Adipocyte (in vitro differentiated cells): ENCODE measurements at regions not wholly inside any gene's neighbourhood (a gene's known extent, or its start where the extent isn't known, plus 50 kb on each side); places are given as distances from the start of the nearest gene placed in this dataset.
A peak's percentile ranks its signal among the peaks of the same experiment; 100 is the strongest.

Experiments used
- DNase-seq: peaks from one replicate; pipeline ENCODE4 v3.0.0-alpha.2; 2015; ENCODE audit warnings: low read depth
- H3K27me3 ChIP-seq: replicated peaks from 2 replicates; pipeline ENCODE4 v1.7.0; 2013; ENCODE audit warnings: mild to moderate bottlenecking, low read length, moderate library complexity; ENCODE audit not compliant: control insufficient read depth, insufficient read depth
- H3K36me3 ChIP-seq: 2 replicates; pipeline ENCODE4 v1.7.0; 2013; ENCODE audit warnings: low read length, mild to moderate bottlenecking, moderate library complexity; ENCODE audit not compliant: control insufficient read depth, insufficient read depth, severe bottlenecking
- H3K4me1 ChIP-seq: 2 replicates; pipeline ENCODE4 v1.7.0; 2013; ENCODE audit warnings: mild to moderate bottlenecking, low read length, moderate library complexity; ENCODE audit not compliant: control insufficient read depth, insufficient read depth
- H3K4me3 ChIP-seq: 2 replicates; pipeline ENCODE4 v1.7.0; 2013; ENCODE audit warnings: mild to moderate bottlenecking, low read length, moderate library complexity
- H3K9ac ChIP-seq: 2 replicates; pipeline ENCODE4 v1.7.0; 2013; ENCODE audit warnings: mild to moderate bottlenecking, low read length, moderate library complexity
- H3K9me3 ChIP-seq: 2 replicates; pipeline ENCODE4 v1.7.0; 2013; ENCODE audit warnings: mild to moderate bottlenecking, low read length, moderate library complexity; ENCODE audit not compliant: control insufficient read depth

DNA sequence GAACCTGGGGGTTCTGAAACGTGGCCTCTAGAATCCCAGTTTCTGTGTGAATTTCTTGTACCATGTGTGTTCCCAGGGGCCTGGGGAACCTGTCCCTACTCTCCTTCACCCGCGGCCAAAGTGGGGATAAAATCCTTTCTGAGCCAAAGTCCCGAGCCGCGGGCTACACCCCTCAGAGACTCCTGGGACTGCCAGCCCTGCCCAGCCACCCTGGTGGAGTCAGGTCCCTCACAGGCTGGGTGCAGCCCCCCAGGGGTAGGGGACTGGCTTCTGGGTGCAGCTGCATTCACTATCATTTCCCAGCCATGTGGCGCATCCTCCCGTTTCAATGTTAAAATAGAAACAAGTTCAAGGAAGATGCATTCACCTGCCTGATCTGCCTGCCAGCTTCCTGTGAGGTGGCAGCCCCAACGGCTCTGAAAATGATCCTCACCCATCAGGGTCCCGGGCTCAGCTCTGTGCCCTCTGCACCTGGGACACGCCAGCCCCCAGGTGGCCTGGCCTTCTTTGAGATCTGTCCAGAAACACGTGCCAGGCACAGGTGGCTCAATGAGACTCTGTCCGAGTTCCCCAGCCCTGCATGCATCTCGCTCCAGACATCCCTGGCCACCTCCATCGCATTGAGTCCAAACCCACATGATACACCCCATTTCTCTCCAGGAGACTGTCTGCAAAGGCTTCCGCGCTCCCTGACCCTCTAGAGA is 338.8 kb downstream of the CTTN start:
- H3K4me3 ChIP-seq, result no peak overlapping the region
- DNase-seq, result no peak
- no peaks in the 10 kb centered on the region for H3K4me1 ChIP-seq
- H3K9me3 ChIP-seq, result no peaks in the 10 kb centered on the region
- H3K27me3 ChIP-seq, result peaks cover 4% of the 10 kb centered on the region
- no peaks in the 10 kb centered on the region for H3K36me3 ChIP-seq
- H3K9ac ChIP-seq, result no peak overlapping the region

GRCh38 chr11:70737816-70738630 is 339.7 kb downstream of the CTTN start:
- H3K4me3 ChIP-seq, result no peak overlapping the region
- H3K27me3 ChIP-seq, result peaks cover 9% of the 10 kb centered on the region
- no peak for DNase-seq
- no peaks in the 10 kb centered on the region for H3K9me3 ChIP-seq
- no peaks in the 10 kb centered on the region for H3K36me3 ChIP-seq
- no peaks in the 10 kb centered on the region for H3K4me1 ChIP-seq
- no peak overlapping the region for H3K9ac ChIP-seq

GRCh38 chr11:70738661-70739060 is 340.3 kb downstream of the CTTN start:
- H3K9ac ChIP-seq, result no peak overlapping the region
- no peak overlapping the region for H3K4me3 ChIP-seq
- no peaks in the 10 kb centered on the region for H3K4me1 ChIP-seq
- no peak for DNase-seq
- no peaks in the 10 kb centered on the region for H3K36me3 ChIP-seq
- peaks cover 9% of the 10 kb centered on the region for H3K27me3 ChIP-seq
- H3K9me3 ChIP-seq, result no peaks in the 10 kb centered on the region

- Histone ChIP-seq H3K4me1 (no peaks in the 10 kb centered on the region), H3K9ac (no peak overlapping the region), H3K4me3 (no peak overlapping the region), H3K36me3 (no peaks in the 10 kb centered on the region), H3K27me3 (peaks cover 12% of the 10 kb centered on the region), H3K9me3 (no peaks in the 10 kb centered on the region)
- no peak for DNase-seq
These were observed 340.8 kb downstream of the CTTN start for GRCh38 chr11:70739091-70739490.

- Histone ChIP-seq H3K27me3 (peaks cover 12% of the 10 kb centered on the region), H3K9ac (no peak overlapping the region), H3K4me1 (no peaks in the 10 kb centered on the region), H3K4me3 (no peak overlapping the region), H3K9me3 (no peaks in the 10 kb centered on the region), H3K36me3 (no peaks in the 10 kb centered on the region)
- DNase-seq, result peak; percentile 2
These were observed 341.6 kb downstream of the CTTN start for GRCh38 chr11:70739811-70740487.

GRCh38 chr11:70740488-70740851 is 342.1 kb downstream of the CTTN start:
- Histone ChIP-seq H3K36me3 (no peaks in the 10 kb centered on the region), H3K9ac (no peak overlapping the region), H3K9me3 (no peaks in the 10 kb centered on the region), H3K4me1 (no peaks in the 10 kb centered on the region), H3K4me3 (no peak overlapping the region), H3K27me3 (peaks cover 12% of the 10 kb centered on the region)
- DNase-seq, result no peak

GRCh38 chr11:70741085-70741484 is 342.8 kb downstream of the CTTN start:
- Histone ChIP-seq H3K9ac (no peak overlapping the region), H3K4me1 (no peaks in the 10 kb centered on the region), H3K4me3 (no peak overlapping the region), H3K36me3 (no peaks in the 10 kb centered on the region), H3K27me3 (peaks cover 12% of the 10 kb centered on the region), H3K9me3 (no peaks in the 10 kb centered on the region)
- DNase-seq, result no peak

- DNase-seq, result no peak
- H3K9me3 ChIP-seq, result no peaks in the 10 kb centered on the region
- H3K4me1 ChIP-seq, result no peaks in the 10 kb centered on the region
- H3K4me3 ChIP-seq, result no peak overlapping the region
- no peaks in the 10 kb centered on the region for H3K36me3 ChIP-seq
- H3K9ac ChIP-seq, result no peak overlapping the region
- H3K27me3 ChIP-seq, result peaks cover 12% of the 10 kb centered on the region
These were observed 344.4 kb downstream of the CTTN start for GRCh38 chr11:70742553-70743291.

DNA sequence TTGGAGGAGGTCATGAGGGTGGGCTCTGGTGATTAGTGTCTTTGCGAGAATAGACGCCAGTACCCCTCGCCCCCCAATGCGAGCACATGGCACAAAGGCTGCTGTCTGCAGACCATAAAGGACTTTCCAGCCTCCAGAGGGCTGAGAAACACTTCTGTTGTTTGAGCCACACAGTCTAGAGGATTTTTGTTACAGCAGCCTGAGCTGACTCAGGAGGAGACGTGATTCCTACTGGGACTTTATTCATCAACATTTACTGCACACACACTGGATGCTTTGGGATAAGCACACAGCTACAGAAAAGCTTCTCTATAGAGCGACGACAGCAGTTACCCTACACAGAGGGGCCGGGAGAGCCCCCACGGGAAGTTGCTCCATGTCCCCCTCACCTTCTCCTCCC is 345.0 kb downstream of the CTTN start:
- H3K9me3 ChIP-seq, result no peaks in the 10 kb centered on the region

GRCh38 chr11:70743941-70744351 is 345.6 kb downstream of the CTTN start:
- H3K4me3 ChIP-seq, result no peak overlapping the region
- H3K9me3 ChIP-seq, result no peaks in the 10 kb centered on the region
- H3K27me3 ChIP-seq, result peaks cover 12% of the 10 kb centered on the region
- DNase-seq, result no peak
- H3K36me3 ChIP-seq, result no peaks in the 10 kb centered on the region
- H3K4me1 ChIP-seq, result no peaks in the 10 kb centered on the region
- H3K9ac ChIP-seq, result no peak overlapping the region

More for the DNA sequence above, 345.0 kb downstream of the CTTN start:
- Histone ChIP-seq H3K36me3 (no peaks in the 10 kb centered on the region), H3K4me1 (no peaks in the 10 kb centered on the region), H3K9ac (no peak overlapping the region), H3K4me3 (no peak overlapping the region), H3K27me3 (peaks cover 12% of the 10 kb centered on the region)
- no peak for DNase-seq
